GM12864 (cell line): ENCODE measurements at regions not wholly inside any gene's neighbourhood (a gene's known extent, or its start where the extent isn't known, plus 50 kb on each side); places are given as distances from the start of the nearest gene placed in this dataset.

Experiments
- DNase-seq: peaks from one replicate; pipeline ENCODE4 v3.0.0-alpha.2; 2011; ENCODE audit warnings: low read depth
- H3K4me3 ChIP-seq: 2 replicates; pipeline ENCODE4 v1.5.1; 2011; ENCODE audit warnings: mild to moderate bottlenecking, low read depth, low read length, control low read depth
- CTCF ChIP-seq: IDR thresholded peaks from 2 replicates; pipeline ENCODE4 v1.5.1; 2011; ENCODE audit warnings: low read depth, mild to moderate bottlenecking, moderate library complexity, low read length, control low read depth, inconsistent platforms; ENCODE audit errors: missing control alignments

- no peak for TF ChIP-seq CTCF
- no peak for DNase-seq
- H3K4me3 ChIP-seq = no peak overlapping the region
These were observed 53.5 kb upstream of the FCN1 start for GRCh38 chr9:134971196-134971595.

GRCh38 chr9:134971696-134972095, 54.0 kb upstream of the FCN1 start:
- TF ChIP-seq CTCF = no peak
- DNase-seq = no peak
- no peak overlapping the region for H3K4me3 ChIP-seq

GRCh38 chr9:134972140-134972539, 54.4 kb upstream of the FCN1 start:
- DNase-seq = no peak
- H3K4me3 ChIP-seq = no peak overlapping the region
- no peak for TF ChIP-seq CTCF

- no peak overlapping the region for H3K4me3 ChIP-seq
- TF ChIP-seq CTCF = no peak
- DNase-seq = no peak
These were observed 57.5 kb upstream of the FCN1 start for GRCh38 chr9:134975253-134975652.

GRCh38 chr9:134976403-134976802, 58.7 kb upstream of the FCN1 start:
- DNase-seq = no peak
- TF ChIP-seq CTCF = no peak
- H3K4me3 ChIP-seq = no peak overlapping the region

GRCh38 chr9:134978272-134978671, 60.6 kb upstream of the FCN1 start:
- TF ChIP-seq CTCF = no peak
- DNase-seq = no peak
- no peak overlapping the region for H3K4me3 ChIP-seq

- no peak for DNase-seq
- no peak for TF ChIP-seq CTCF
These were observed 62.8 kb upstream of the FCN1 start for GRCh38 chr9:134980516-134980915.

More at GRCh38 chr9:134980516-134980915, 62.8 kb upstream of the FCN1 start:
- no peak overlapping the region for H3K4me3 ChIP-seq
